HG02840 (cell line): ENCODE measurements at regions not wholly inside any gene's neighbourhood (a gene's known extent, or its start where the extent isn't known, plus 50 kb on each side); places are given as distances from the start of the nearest gene placed in this dataset.
"Not testable (repeated sequence)": the region's sequence is repeated elsewhere in the genome, so short reads cannot be mapped to it uniquely, and the experiment has no call there.

Experiments used
- ATAC-seq: cut with Tn5 transposase; IDR thresholded peaks from one replicate; pipeline ENCODE4 v1.9.1; 2021; ENCODE audit warnings: mild to moderate bottlenecking, moderate library complexity, moderate number of reproducible peaks; ENCODE audit not compliant: unreplicated experiment, low FRiP score

GRCh38 chr6:156427345-156427744, 349.8 kb upstream of the ARID1B start:
- ATAC-seq: no peak

DNA sequence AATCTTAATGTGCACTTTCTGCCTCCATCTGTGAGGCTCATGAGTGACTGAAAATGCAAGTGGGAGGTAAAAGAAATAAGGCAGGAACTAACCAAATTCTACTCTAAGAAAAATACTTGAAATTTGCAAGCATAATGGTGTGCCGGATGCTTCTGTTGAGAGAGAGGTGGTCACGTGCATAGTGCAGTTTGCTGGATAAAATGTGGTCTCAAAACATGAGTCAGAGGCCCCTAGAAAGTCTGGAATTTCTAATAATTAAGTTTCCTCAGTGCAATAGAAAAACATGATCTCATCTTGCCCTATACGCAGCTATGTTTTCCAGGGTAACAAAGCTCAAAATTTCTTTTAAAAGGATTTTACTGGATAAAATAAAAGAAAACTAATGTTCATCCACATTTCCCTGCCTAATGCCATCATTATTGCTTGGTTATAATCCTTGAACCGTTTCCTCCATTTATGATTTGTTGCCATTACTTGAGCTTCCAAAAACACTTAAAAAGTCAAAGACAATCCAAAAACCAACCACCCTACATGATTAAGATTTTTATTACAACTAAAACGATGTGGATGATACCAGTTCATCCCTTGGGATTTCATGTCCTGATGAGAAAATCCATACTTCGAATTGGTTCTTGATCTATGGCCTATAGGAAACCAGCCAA, 351.7 kb upstream of the ARID1B start:
- no peak for ATAC-seq

- no peak for ATAC-seq
Observed at GRCh38 chr6:156423829-156424228, 353.3 kb upstream of the ARID1B start.

DNA sequence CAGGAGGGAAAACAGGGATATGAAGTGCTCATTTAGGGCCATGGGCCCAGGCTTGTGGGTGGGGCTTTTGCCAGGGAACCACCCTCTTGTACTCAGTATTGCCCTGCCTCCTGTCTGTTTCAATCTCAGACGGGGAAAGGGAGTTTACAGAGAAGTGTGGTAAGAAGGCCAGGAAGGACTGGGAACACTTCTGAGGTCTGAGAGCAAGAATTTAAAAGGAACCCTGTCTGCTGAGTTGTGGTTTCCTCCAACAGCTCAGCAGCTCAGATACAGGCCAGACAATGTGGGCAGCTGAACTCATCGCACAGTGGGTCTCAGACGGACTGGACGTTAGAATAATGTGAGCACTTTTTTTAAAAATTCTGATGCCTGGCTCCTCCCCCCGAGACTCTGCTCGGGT, 354.1 kb upstream of the ARID1B start:
- ATAC-seq: no peak

- no peak for ATAC-seq
Observed at GRCh38 chr6:156421933-156422332, 355.2 kb upstream of the ARID1B start.

DNA sequence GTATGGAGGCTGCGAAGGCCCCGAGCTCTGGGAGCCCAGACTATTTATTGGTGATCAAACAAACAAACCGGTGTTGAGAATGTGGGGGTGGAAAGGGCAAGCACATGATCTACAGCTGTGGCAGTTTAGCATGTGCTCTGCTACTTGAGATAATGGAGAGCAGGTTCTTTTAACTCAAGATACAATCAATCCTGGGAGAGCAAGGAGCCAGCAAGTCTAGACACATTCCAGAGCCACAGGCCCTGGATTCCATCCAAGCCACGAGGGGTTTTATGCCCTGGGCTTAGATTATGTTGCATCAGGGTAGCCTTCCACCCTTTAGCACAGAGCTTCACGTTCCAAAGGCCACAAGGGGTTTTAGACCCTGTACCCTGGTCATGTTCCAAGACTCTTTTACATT, 355.9 kb upstream of the ARID1B start:
- not testable (repeated sequence) for ATAC-seq

GRCh38 chr6:156420172-156420993, 356.8 kb upstream of the ARID1B start:
- ATAC-seq: no peak

DNA sequence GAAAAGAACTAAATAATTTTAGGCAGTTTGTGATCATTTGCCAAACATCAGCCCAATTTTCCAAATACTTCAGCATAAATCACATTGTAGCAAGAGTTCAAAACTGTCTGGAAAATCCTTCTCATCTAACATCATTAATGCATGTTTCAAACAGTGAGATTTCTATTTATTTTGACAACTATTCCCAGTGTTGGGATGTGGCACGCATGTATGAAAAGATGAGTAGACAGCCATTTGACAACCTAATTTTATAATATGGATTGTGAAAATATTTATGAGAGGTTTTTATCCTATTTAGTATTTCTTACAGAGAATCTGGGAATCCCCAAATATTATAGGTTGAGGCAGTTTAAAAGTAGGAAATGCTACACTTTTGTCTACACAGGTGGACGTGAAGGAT, 357.6 kb upstream of the ARID1B start:
- ATAC-seq: no peak

GRCh38 chr6:156418253-156418652, 358.9 kb upstream of the ARID1B start:
- no peak for ATAC-seq

GRCh38 chr6:156416391-156416790, 360.8 kb upstream of the ARID1B start:
- ATAC-seq: no peak

DNA sequence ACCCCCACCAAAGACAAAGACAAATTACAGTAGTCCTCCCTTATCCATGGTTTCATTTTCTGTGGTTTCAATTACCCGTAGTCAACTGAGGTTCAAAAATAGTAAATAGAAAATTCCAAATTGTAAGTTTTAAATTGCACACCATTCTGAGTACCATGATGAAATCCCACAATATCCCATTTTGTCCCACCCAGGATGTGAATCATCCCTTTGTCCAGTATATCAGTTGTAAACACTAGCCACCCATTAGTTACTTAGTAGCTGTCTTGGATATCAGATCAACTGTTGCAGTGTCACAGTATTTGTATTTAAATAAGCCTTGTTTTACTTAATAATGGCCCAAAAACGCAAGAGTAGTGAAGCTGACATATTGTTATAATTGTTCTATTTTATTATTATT, 364.0 kb upstream of the ARID1B start:
- no peak for ATAC-seq

DNA sequence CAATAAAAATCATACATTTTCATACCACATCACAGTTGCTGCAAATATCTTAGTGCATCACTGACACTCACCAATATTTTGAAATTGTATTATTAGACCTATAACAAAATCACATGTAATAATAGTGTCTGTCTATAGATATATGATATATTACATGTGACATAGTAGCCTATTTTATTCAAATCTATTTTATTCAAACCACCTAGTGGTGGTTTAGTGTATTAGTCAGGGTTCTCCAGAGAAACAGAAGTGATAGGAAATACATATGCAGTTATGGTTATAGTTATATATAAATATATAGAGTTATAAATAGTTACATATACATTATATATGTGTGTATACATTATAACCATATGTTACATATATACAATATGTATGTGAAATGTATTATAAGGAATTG, 366.5 kb upstream of the ARID1B start:
- ATAC-seq: no peak

GRCh38 chr6:156408655-156409054, 368.5 kb upstream of the ARID1B start:
- no peak for ATAC-seq

DNA sequence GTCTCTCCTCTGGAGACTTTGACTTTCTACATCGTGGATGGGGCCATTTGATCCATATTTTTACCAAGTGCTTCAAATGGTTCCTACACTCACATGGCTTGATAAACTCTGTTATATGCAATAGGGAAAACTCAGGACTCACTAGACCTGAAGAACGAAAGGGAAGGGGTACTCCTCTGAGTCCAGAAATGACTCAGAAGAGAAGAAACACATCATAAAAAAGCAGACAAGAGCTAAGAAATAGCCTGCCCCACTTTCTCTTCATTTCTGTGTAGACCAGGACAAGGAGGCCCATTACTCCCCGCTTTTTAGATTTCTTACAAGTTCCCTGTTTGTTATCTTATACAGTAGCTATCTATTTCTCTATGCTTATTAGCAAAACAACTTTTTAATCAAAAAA, 369.8 kb upstream of the ARID1B start:
- ATAC-seq: no peak

DNA sequence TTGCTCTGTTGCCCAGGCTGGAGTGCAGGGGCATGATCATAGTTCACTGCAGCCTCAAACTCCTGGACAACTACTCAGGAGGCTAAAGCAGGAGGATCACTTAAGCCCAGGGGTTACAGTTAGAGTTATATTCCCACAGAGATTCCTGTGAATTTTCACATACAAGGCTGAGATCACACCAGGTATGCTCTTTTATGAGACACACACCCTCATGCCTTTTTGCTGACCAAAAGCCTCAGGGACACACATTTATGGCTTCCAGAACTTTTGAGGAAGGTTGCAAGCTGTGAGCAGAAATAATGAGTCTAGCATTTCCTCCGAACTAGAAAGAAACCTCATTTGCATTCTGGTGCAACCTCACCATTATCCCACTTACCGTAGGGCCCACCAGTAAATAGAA, 370.5 kb upstream of the ARID1B start:
- no peak for ATAC-seq

- no peak for ATAC-seq
Observed at GRCh38 chr6:156406099-156406498, 371.1 kb upstream of the ARID1B start.

DNA sequence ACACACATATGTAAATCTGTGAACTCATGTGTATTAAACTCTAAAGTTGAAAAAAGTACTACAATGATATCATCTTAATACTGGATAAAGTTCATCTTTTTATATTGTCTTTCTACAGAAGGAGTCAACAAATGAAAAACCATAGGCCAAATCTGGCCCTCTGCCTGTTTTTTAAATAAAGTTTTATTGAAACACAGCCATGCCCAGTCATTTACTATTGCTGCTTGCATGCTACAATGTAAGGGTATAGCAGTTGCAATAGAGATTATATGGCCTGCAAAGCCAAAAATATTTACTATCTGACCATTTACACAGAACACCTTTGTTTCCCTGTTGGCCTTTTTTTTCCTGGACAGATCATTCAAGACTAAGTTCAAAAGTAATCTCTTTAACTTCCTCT, 374.6 kb upstream of the ARID1B start:
- ATAC-seq: no peak

DNA sequence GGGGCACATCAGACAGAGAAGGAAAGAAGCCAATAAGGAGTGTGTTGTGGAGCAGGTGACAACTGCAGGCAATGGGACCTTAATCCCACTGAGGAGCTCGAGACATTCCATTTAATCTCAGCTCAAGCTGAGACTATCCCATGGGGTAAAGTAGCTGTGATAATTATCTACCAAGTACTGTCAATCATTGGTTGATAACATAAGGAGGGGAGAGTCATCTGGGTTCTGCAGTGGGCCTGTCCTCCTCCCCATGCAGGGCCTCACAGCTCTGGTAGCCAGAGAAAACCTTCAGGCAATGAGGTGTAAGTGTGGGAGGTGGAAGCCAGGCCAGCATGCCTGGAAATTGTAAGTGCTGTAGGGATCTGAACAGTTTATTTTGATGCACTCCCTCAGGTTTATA, 375.0 kb upstream of the ARID1B start:
- no peak for ATAC-seq

- no peak for ATAC-seq
Observed at GRCh38 chr6:156400487-156400886, 376.7 kb upstream of the ARID1B start.

DNA sequence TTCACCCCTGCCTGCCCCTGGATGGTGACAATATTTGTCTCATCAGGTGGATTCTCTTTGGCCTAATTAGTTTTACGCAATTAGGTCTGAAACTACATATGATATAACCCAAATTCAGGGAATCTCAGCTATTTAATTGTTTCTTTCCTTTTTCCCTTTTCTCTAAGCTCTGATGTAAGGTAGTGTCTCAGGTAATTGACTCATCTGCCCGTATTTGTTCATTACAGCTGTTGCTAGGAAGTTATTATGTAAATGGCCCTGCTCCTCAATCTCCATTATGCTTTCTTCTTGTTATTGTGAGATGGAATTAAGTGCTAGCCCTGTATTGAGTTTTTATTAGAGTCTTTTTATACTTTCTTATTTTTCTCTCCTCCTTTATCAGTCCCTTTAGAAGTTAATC, 378.2 kb upstream of the ARID1B start:
- no peak for ATAC-seq

- ATAC-seq: no peak
Observed at GRCh38 chr6:156398371-156398770, 378.8 kb upstream of the ARID1B start.

DNA sequence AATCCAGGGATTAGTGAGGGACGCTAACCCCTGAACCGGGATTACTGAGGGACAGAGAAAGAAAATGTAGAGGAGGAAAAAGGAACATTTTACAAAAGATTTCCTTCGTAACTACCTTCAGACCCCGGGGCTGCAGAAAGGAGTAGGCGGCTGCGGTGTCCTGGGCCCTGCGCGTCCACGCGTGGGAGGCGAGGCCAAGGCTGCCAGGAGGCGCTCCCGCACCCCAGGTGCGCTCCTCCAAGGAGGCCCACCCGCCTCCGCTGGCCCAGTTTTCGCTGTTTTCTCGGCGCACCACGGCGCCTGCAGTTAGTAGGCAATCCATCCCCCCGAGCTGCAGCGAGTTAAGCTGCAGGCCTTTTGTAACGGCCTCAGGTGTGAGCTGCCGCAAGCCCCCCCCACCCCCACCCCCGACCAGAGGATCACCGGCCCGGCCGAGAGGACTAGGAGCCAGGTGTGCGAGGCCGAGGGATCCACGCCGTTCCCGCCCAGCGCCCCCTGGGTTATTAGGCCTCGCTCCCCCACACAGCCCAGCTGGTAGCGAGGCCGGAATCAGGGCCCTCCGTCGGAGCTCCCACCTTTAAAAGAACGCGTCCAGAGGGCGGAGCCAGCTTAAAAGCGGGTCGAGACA, 380.3 kb upstream of the ARID1B start:
- no peak for ATAC-seq
